Naive B cell (primary cell): ENCODE measurements at regions not wholly inside any gene's neighbourhood (a gene's known extent, or its start where the extent isn't known, plus 50 kb on each side); places are given as distances from the start of the nearest gene placed in this dataset.

Source experiments
- ATAC-seq, 2 donors: fragments of 150-1000 bp; cut with Tn5 transposase; 2 replicates each; pipeline ENCODE4 v1.10.0; 2021; ENCODE audit warnings: low read depth in 2 of 2, mild to moderate bottlenecking in 2 of 2, moderate library complexity in 2 of 2
- DNase-seq: peaks from one replicate; pipeline ENCODE4 v3.0.0; 2022
- H3K27ac Mint-ChIP-seq, 6 donors: one replicate each; pipeline ENCODE4 v1.8.0; 2020 to 2022; ENCODE audit warnings: mild to moderate bottlenecking in 6 of 6, mixed read lengths in 6 of 6, moderate library complexity in 5 of 6, inconsistent platforms in 2 of 6
- H3K27me3 Mint-ChIP-seq, 3 donors: one replicate each; pipeline ENCODE4 v1.8.0; 2021 to 2022; ENCODE audit warnings: mixed read lengths in 3 of 3, mild to moderate bottlenecking in 1 of 3
- H3K36me3 Mint-ChIP-seq, 2 donors: one replicate each; pipeline ENCODE4 v1.8.0; 2020 to 2022; ENCODE audit warnings: mixed read lengths in 2 of 2, inconsistent platforms in 1 of 2, mild to moderate bottlenecking in 1 of 2
- H3K4me1 Mint-ChIP-seq, 3 donors: one replicate each; pipeline ENCODE4 v1.8.0; 2020 to 2022; ENCODE audit warnings: mixed read lengths in 3 of 3, inconsistent platforms in 1 of 3, mild to moderate bottlenecking in 1 of 3, moderate library complexity in 1 of 3
- H3K4me3 Mint-ChIP-seq, 8 donors: one replicate each; pipeline ENCODE4 v1.8.0; 2020 to 2022; ENCODE audit warnings: mild to moderate bottlenecking in 8 of 8, mixed read lengths in 8 of 8, moderate library complexity in 8 of 8, inconsistent platforms in 2 of 8
- H3K9me3 Mint-ChIP-seq, 7 donors: one replicate each; pipeline ENCODE4 v1.8.0; 2020 to 2022; ENCODE audit warnings: mixed read lengths in 7 of 7, mild to moderate bottlenecking in 5 of 7, inconsistent platforms in 2 of 7, moderate library complexity in 1 of 7

- Mint-ChIP-seq H3K27me3 (no peaks in the 10 kb centered on the region), H3K4me3 (no peak overlapping the region), H3K36me3 (no peaks in the 10 kb centered on the region), H3K9me3 (peaks cover 0 to 4% (median 0%) of the 10 kb centered on the region in 7 donors), H3K27ac (no peak overlapping the region), H3K4me1 (no peaks in the 10 kb centered on the region)
- DNase-seq (no peak), ATAC-seq (no peak)
Measured at GRCh38 chr6:128632131-128632530, 111.7 kb upstream of the PTPRK start.

GRCh38 chr6:128631031-128631430 lies 110.6 kb upstream of the PTPRK start:
- no peaks in the 10 kb centered on the region for H3K4me1 Mint-ChIP-seq
- no peak overlapping the region for H3K27ac Mint-ChIP-seq
- peaks cover 0 to 4% (median 0%) of the 10 kb centered on the region in 7 donors for H3K9me3 Mint-ChIP-seq
- H3K4me3 Mint-ChIP-seq, result no peak overlapping the region
- ATAC-seq, result no peak
- no peaks in the 10 kb centered on the region for H3K36me3 Mint-ChIP-seq
- DNase-seq, result no peak
- no peaks in the 10 kb centered on the region for H3K27me3 Mint-ChIP-seq

GRCh38 chr6:128630213-128630612 lies 109.8 kb upstream of the PTPRK start:
- no peak for ATAC-seq
- no peak overlapping the region for H3K27ac Mint-ChIP-seq
- peaks cover 0 to 2% (median 0%) of the 10 kb centered on the region in 7 donors for H3K9me3 Mint-ChIP-seq
- no peaks in the 10 kb centered on the region for H3K4me1 Mint-ChIP-seq
- no peaks in the 10 kb centered on the region for H3K36me3 Mint-ChIP-seq
- DNase-seq, result no peak
- H3K27me3 Mint-ChIP-seq, result no peaks in the 10 kb centered on the region
- no peak overlapping the region for H3K4me3 Mint-ChIP-seq

- H3K9me3 Mint-ChIP-seq, result peaks cover 3 to 32% (median 9%) of the 10 kb centered on the region in 7 donors
- no peaks in the 10 kb centered on the region for H3K27me3 Mint-ChIP-seq
- H3K36me3 Mint-ChIP-seq, result no peaks in the 10 kb centered on the region
- H3K4me1 Mint-ChIP-seq, result no peaks in the 10 kb centered on the region
- no peak overlapping the region for H3K27ac Mint-ChIP-seq
- H3K4me3 Mint-ChIP-seq, result no peak overlapping the region
- DNase-seq (no peak), ATAC-seq (no peak)
Measured at GRCh38 chr6:128617285-128617684, 96.9 kb upstream of the PTPRK start.

GRCh38 chr6:128616342-128616741 lies 95.9 kb upstream of the PTPRK start:
- H3K9me3 Mint-ChIP-seq, result peaks cover 3 to 32% (median 10%) of the 10 kb centered on the region in 7 donors

GRCh38 chr6:128606611-128607010 lies 86.2 kb upstream of the PTPRK start:
- H3K27me3 Mint-ChIP-seq, result no peaks in the 10 kb centered on the region
- no peak overlapping the region for H3K27ac Mint-ChIP-seq
- ATAC-seq (no peak), DNase-seq (no peak)
- H3K36me3 Mint-ChIP-seq, result no peaks in the 10 kb centered on the region
- H3K4me1 Mint-ChIP-seq, result no peaks in the 10 kb centered on the region
- peaks cover 0 to 4% (median 0%) of the 10 kb centered on the region in 7 donors for H3K9me3 Mint-ChIP-seq
- no peak overlapping the region for H3K4me3 Mint-ChIP-seq

More at GRCh38 chr6:128616342-128616741, 95.9 kb upstream of the PTPRK start:
- no peaks in the 10 kb centered on the region for H3K36me3 Mint-ChIP-seq
- ATAC-seq (no peak), DNase-seq (no peak)
- no peaks in the 10 kb centered on the region for H3K4me1 Mint-ChIP-seq
- no peaks in the 10 kb centered on the region for H3K27me3 Mint-ChIP-seq
- H3K27ac Mint-ChIP-seq, result no peak overlapping the region
- no peak overlapping the region for H3K4me3 Mint-ChIP-seq

- H3K4me3 Mint-ChIP-seq, result no peak overlapping the region
- no peaks in the 10 kb centered on the region for H3K27me3 Mint-ChIP-seq
- peaks cover 0 to 4% (median 0%) of the 10 kb centered on the region in 7 donors for H3K9me3 Mint-ChIP-seq
- H3K4me1 Mint-ChIP-seq, result no peaks in the 10 kb centered on the region
- H3K36me3 Mint-ChIP-seq, result no peaks in the 10 kb centered on the region
- ATAC-seq (no peak), DNase-seq (no peak)
- no peak overlapping the region for H3K27ac Mint-ChIP-seq
Measured at GRCh38 chr6:128605961-128606360, 85.6 kb upstream of the PTPRK start.

GRCh38 chr6:128601060-128601459 lies 80.7 kb upstream of the PTPRK start:
- Mint-ChIP-seq H3K4me1 (no peaks in the 10 kb centered on the region), H3K9me3 (peaks cover 0 to 4% (median 0%) of the 10 kb centered on the region in 7 donors), H3K27me3 (peaks cover 0 to 3% (median 0%) of the 10 kb centered on the region in 3 donors), H3K36me3 (no peaks in the 10 kb centered on the region), H3K4me3 (no peak overlapping the region), H3K27ac (no peak overlapping the region)
- DNase-seq, result no peak
- no peak for ATAC-seq

- Mint-ChIP-seq H3K27me3 (peaks cover 0 to 3% (median 0%) of the 10 kb centered on the region in 3 donors), H3K27ac (no peak overlapping the region), H3K9me3 (peaks cover 0 to 4% (median 0%) of the 10 kb centered on the region in 7 donors), H3K4me3 (no peak overlapping the region), H3K4me1 (no peaks in the 10 kb centered on the region), H3K36me3 (no peaks in the 10 kb centered on the region)
- ATAC-seq (no peak), DNase-seq (no peak)
Measured at GRCh38 chr6:128600397-128600951, 80.1 kb upstream of the PTPRK start.

- Mint-ChIP-seq H3K27ac (no peak overlapping the region), H3K4me3 (no peak overlapping the region), H3K4me1 (no peaks in the 10 kb centered on the region), H3K9me3 (peaks cover 0 to 4% (median 0%) of the 10 kb centered on the region in 7 donors), H3K27me3 (peaks cover 0 to 3% (median 0%) of the 10 kb centered on the region in 3 donors), H3K36me3 (no peaks in the 10 kb centered on the region)
- no peak for ATAC-seq
- DNase-seq, result no peak
Measured at GRCh38 chr6:128599036-128599435, 78.6 kb upstream of the PTPRK start.

- DNase-seq, result no peak
- Mint-ChIP-seq H3K4me3 (no peak overlapping the region), H3K27me3 (peaks cover 0 to 3% (median 0%) of the 10 kb centered on the region in 3 donors), H3K27ac (no peak overlapping the region), H3K9me3 (peaks cover 0 to 2% (median 0%) of the 10 kb centered on the region in 7 donors), H3K36me3 (no peaks in the 10 kb centered on the region), H3K4me1 (no peaks in the 10 kb centered on the region)
- ATAC-seq, result no peak
Measured at GRCh38 chr6:128598571-128598970, 78.2 kb upstream of the PTPRK start.

GRCh38 chr6:128597956-128598355 lies 77.6 kb upstream of the PTPRK start:
- H3K27ac Mint-ChIP-seq, result no peak overlapping the region
- H3K36me3 Mint-ChIP-seq, result no peaks in the 10 kb centered on the region
- DNase-seq, result no peak
- peaks cover 0 to 3% (median 0%) of the 10 kb centered on the region in 3 donors for H3K27me3 Mint-ChIP-seq
- no peak for ATAC-seq
- no peak overlapping the region for H3K4me3 Mint-ChIP-seq
- H3K4me1 Mint-ChIP-seq, result no peaks in the 10 kb centered on the region
- peaks cover 0 to 2% (median 0%) of the 10 kb centered on the region in 7 donors for H3K9me3 Mint-ChIP-seq

GRCh38 chr6:128597004-128597403 lies 76.6 kb upstream of the PTPRK start:
- no peak for ATAC-seq
- Mint-ChIP-seq H3K36me3 (no peaks in the 10 kb centered on the region), H3K4me3 (no peak overlapping the region), H3K27ac (no peak overlapping the region), H3K9me3 (peaks cover 0 to 2% (median under 1%) of the 10 kb centered on the region in 7 donors), H3K4me1 (no peaks in the 10 kb centered on the region), H3K27me3 (peaks cover 0 to 3% (median 0%) of the 10 kb centered on the region in 3 donors)
- DNase-seq, result no peak

GRCh38 chr6:128595544-128595943 lies 75.1 kb upstream of the PTPRK start:
- Mint-ChIP-seq H3K27ac (no peak overlapping the region), H3K27me3 (peaks cover 0 to 3% (median 0%) of the 10 kb centered on the region in 3 donors), H3K36me3 (no peaks in the 10 kb centered on the region), H3K4me3 (no peak overlapping the region), H3K4me1 (no peaks in the 10 kb centered on the region), H3K9me3 (peaks cover 0 to 10% (median 3%) of the 10 kb centered on the region in 7 donors)
- ATAC-seq (no peak), DNase-seq (no peak)
